Glomerular visceral epithelial cell (primary cell): ENCODE measurements at regions not wholly inside any gene's neighbourhood (a gene's known extent, or its start where the extent isn't known, plus 50 kb on each side); places are given as distances from the start of the nearest gene placed in this dataset.
"Not testable (repeated sequence)": the region's sequence is repeated elsewhere in the genome, so short reads cannot be mapped to it uniquely, and the experiment has no call there.

ENCODE experiments used
- DNase-seq: peaks from one replicate; pipeline ENCODE4 v3.0.0-alpha.2; 2016; ENCODE audit errors: extremely low spot score

- no peak for DNase-seq
Measured at GRCh38 chr6:15770347-15771143, 107.7 kb upstream of the DTNBP1 start.

DNA sequence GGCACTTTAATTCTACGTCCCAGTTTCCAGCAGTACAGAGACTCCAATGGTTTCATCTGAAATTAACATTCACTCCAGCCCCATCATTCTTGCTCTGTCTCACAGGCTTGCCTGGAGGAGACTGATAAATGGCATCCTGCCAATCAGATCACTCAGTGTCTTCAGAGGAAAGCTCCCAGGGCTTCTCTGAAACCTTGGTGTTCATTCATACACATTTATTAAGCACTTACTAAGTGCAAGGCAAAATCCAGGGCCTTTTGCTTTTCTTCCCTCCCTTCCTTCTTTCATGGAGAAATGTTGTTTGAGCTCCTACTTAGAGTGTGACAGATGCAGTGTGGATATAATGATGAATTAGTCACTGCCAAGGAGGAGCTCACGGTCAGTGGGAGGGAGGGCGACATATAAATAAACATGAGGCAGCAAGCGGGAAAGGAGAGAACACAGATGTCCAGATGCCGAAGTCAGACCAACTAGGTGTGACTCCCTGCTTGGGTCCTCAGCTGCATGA lies 106.7 kb upstream of the DTNBP1 start:
- DNase-seq, result no peak

DNA sequence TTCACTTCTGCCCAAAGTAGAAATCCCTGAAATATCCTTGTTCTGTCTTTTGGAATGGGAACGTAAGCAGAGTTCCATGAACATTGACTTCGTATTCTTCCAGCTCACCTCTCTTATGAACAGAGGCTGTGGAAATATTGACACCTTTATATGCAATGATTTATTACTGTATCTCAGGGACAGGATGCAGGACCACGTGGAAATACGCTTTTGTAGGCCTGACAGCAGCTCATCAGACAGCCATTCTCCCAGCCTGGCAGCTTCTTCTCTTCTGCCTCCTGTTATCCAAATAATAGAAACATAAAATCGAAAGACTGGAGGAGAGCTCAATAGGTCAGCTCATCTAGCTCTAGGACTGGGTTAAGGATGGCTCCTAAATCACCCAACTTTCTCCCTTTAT lies 106.2 kb upstream of the DTNBP1 start:
- no peak for DNase-seq

- DNase-seq, result peak; percentile 84
Measured at GRCh38 chr6:15763837-15764236, 101.0 kb upstream of the DTNBP1 start.

GRCh38 chr6:15763364-15763763 lies 100.5 kb upstream of the DTNBP1 start:
- no peak for DNase-seq

DNA sequence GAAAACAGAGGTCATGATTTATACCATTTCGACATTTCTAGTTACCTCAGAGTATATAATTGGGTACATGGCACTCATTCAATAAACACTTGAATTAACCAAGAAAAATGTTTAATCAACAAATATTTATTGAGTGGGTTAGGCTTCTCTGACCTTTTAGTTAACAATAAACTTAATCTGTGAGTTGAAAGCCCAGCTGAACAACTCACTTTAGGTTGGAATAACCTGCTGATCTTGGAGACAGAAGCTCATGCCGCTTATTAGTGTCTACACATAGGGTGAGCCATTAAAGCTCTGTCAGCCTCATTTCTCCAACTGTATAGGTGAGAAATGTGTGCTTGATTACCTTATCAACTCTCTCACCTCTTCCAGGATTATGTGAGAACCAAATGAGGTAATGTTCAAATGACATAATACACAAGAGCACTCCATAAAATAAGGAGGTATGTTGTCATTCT lies 98.2 kb upstream of the DTNBP1 start:
- no peak for DNase-seq

GRCh38 chr6:15758631-15759215 lies 95.9 kb upstream of the DTNBP1 start:
- no peak for DNase-seq

GRCh38 chr6:15755526-15755925 lies 92.7 kb upstream of the DTNBP1 start:
- no peak for DNase-seq

- DNase-seq, result no peak
Measured at GRCh38 chr6:15754706-15755079, 91.9 kb upstream of the DTNBP1 start.

DNA sequence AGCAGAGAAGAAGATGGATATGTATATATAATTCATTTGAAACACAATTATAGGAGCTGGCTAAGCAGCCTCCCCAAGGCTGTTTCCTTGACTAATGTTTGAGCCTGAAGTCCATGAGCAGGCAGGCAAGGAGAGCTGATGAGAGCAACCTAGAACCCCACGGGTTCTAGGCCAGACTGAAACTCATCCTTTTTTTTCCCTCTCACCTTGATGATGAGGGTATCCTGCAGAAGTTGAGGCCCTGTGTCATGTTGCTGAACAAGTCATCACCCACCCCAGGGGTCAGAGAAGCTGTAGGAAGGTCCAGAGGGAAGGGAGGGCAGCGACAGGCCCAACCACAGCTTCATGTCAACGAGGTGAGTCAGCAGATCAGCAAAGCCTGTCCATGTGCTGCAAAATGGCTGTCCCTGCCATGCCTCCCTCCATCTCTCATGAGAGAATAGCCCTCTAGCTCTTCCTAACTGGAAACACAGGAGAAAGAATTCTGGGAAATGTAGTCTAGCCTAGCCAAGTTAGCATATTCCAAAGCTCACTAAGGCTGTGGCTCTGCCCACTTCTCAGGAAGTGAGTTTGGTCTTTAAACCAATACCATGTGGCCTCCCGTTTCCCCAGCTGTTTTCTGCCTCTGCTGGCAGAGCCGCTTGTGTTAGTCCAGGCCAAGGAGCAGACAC lies 91.3 kb upstream of the DTNBP1 start:
- DNase-seq, result peak; percentile 72

DNA sequence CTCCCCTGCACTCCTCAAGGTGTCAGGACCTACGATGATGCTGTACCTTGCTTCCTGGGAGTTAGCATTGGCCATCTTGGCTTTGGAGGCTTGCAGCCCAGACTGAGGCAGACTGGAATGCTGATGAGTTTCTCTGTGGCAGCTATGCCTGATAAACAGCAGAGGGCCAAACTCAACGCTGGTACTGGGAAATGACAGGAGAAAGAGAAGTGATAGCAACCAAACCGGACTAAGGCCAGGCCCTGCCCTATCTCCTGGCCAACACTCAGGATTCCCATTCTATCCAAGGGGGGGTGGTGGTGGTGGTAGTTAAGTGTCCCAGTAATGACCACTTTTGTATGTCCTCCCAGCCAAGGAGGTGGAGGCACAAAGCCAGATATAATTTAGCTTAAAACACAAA lies 90.0 kb upstream of the DTNBP1 start:
- DNase-seq, result no peak

GRCh38 chr6:15751721-15752350 lies 89.0 kb upstream of the DTNBP1 start:
- no peak for DNase-seq

- DNase-seq, result no peak
Measured at GRCh38 chr6:15748341-15748740, 85.5 kb upstream of the DTNBP1 start.

DNA sequence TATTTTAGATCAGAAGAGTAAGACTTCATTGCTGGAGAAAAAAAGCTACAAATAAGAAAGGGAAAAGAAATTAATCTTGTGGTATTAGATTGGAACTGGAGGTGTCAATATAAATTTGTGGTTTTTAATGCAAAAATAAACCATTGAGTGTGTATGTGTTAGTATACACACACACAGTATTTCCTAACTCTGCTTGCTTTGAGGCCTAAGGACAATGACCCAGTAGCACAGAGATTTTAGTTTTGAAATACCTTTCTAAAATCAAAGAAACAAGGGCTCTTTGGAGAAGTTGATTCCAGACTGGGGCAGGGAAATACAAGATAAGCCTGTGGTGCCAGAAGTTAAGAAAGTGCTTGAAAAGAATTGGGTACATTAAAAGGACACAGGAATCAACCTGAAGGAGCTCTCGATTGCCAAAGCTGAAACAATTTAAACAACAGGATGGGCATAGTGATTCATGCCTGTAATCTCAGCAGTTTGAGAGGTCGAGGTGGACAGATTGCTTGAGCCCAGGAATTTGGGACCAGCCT lies 84.6 kb upstream of the DTNBP1 start:
- no peak for DNase-seq

GRCh38 chr6:15745781-15746180 lies 83.0 kb upstream of the DTNBP1 start:
- no peak for DNase-seq

DNA sequence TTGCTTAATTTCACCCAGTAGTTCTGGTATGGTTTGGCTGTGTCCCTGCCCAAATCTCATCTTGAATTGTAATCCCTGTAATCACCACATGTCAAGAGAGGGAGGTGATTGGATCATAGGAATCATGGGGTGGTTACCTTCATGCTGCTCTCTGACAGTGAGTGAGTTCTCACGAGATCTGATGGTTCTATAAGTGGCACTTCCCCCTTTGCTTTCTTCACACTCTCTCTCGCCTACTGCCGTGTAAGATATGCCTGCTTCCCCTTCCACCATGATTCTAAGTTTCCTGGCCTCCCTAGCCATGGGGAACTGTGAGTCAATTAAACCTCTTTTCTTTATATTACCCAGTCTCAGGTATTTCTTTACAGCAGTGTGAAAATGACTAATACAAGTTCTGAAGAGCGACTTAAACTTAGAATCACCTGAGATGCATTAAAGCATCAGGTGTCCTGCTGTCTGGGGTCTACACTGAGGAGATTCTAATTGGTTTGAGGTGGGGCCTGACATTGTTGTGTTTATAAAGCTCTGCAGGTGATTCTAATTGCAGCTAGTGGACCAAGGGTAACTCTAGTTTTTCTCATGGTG lies 82.1 kb upstream of the DTNBP1 start:
- DNase-seq, result no peak

GRCh38 chr6:15742013-15742412 lies 79.2 kb upstream of the DTNBP1 start:
- not testable (repeated sequence) for DNase-seq

DNA sequence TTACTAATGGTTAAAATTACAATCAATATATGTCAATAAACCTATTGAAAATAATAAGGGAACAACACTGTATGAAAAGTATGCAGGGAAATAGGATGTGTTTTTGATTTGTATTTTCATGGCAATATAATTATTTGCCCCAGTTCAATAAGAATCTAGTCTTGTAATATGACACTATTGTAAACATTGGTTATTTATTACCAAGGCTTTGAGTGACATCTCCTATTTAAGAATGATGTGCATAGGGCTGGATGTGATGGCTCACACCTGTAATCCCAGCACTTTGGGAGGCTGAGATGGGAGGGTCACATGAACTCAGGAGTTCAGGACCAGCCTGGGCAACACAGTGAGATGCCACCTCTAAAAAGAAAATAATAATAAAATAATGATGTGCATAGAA lies 78.6 kb upstream of the DTNBP1 start:
- no peak for DNase-seq

GRCh38 chr6:15739867-15740266 lies 77.0 kb upstream of the DTNBP1 start:
- no peak for DNase-seq

- no peak for DNase-seq
Measured at GRCh38 chr6:15739353-15739752, 76.5 kb upstream of the DTNBP1 start.

DNA sequence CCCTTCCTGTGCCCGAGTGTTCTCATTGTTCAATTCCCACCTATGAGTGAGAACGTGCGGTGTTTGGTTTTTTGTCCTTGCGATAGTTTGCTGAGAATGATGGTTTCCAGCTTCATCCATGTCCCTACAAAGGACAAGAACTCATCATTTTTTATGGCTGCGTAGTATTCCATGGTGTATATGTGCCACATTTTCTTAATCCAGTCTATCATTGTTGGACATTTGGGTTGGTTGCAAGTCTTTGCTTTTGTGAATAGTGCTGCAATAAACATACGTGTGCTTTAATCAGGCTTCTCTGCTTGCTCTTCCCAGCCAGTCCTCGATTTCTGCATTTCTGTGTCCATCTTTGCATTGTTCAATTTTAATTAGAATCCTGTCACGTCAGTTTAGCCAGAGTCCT lies 75.4 kb upstream of the DTNBP1 start:
- DNase-seq, result not testable (repeated sequence)

GRCh38 chr6:15736297-15736696 lies 73.5 kb upstream of the DTNBP1 start:
- no peak for DNase-seq
